ENCODE measurements at regions not wholly inside any gene's neighbourhood (a gene's known extent, or its start where the extent isn't known, plus 50 kb on each side); places are given as distances from the start of the nearest gene placed in this dataset.

DNA sequence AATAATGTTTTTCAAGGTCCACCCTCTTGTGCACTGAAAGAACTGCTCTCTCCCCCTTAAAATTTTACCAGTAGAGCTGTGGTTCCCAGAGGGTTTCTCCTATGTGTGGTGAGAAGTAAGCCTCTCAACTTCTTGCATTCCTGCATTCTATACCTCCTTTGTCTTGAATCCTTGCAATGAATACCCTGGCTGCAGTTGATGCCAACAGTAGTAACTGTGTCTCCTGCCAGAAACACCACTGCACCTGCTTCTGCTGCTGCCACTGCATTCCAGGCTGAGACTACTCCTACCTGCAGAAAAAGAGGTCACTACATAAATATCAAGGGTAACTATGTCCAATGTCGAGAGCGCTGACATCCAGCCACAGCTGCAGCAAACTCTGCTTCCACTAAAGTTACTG is 203.7 kb downstream of the TMEM167A start:
- TF ChIP-seq, protein P1, sequence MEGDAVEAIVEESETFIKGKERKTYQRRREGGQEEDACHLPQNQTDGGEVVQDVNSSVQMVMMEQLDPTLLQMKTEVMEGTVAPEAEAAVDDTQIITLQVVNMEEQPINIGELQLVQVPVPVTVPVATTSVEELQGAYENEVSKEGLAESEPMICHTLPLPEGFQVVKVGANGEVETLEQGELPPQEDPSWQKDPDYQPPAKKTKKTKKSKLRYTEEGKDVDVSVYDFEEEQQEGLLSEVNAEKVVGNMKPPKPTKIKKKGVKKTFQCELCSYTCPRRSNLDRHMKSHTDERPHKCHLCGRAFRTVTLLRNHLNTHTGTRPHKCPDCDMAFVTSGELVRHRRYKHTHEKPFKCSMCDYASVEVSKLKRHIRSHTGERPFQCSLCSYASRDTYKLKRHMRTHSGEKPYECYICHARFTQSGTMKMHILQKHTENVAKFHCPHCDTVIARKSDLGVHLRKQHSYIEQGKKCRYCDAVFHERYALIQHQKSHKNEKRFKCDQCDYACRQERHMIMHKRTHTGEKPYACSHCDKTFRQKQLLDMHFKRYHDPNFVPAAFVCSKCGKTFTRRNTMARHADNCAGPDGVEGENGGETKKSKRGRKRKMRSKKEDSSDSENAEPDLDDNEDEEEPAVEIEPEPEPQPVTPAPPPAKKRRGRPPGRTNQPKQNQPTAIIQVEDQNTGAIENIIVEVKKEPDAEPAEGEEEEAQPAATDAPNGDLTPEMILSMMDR (IDR thresholded peaks at IDR 0.05): no peak
- TF ChIP-seq POLR2A (IDR thresholded peaks at IDR 0.05) (no peak), EP300 (IDR thresholded peaks at IDR 0.05) (no peak)

Measured in tibial nerve (tissue), 4 donors.